ENCODE measurements at regions not wholly inside any gene's neighbourhood (a gene's known extent, or its start where the extent isn't known, plus 50 kb on each side); places are given as distances from the start of the nearest gene placed in this dataset.

GRCh38 chr2:188701836-188702235 lies 272.3 kb upstream of the COL3A1 start:
- ChIA-PET POLR2A (no interaction called here), CTCF (no interaction called here)
- intact Hi-C loops (cut with micrococcal nuclease; ENCODE audit: unreplicated experiment), result no loop called here
- Histone ChIP-seq H3K4me1 (no peaks in the 10 kb centered on the region), H3K4me3 (ENCODE audit: low read depth, low read length) (no peak overlapping the region), H3K27me3 (replicated peaks; ENCODE audit: control insufficient read depth, insufficient read depth, low read length) (no peaks in the 10 kb centered on the region), H3K9me3 (no peaks in the 10 kb centered on the region), H3K36me3 (ENCODE audit: control insufficient read depth, insufficient read depth, low read length) (no peaks in the 10 kb centered on the region)
- H3K4me1 Mint-ChIP-seq (ENCODE audit: low read depth, unreplicated experiment), result no peaks in the 10 kb centered on the region
- no peaks in the 10 kb centered on the region for H3K27me3 Mint-ChIP-seq (ENCODE audit: insufficient read depth, unreplicated experiment)
- H3K9me3 Mint-ChIP-seq (ENCODE audit: unreplicated experiment), result peaks cover 7% of the 10 kb centered on the region
- DNase-seq, result no peak
- no peak overlapping the region for H3K27ac Mint-ChIP-seq (ENCODE audit: unreplicated experiment)
- no peaks in the 10 kb centered on the region for H3K36me3 Mint-ChIP-seq (ENCODE audit: insufficient read depth, unreplicated experiment)
- no peak overlapping the region for H3K4me3 Mint-ChIP-seq (ENCODE audit: unreplicated experiment)
- no peak for TF ChIP-seq CTCF (IDR thresholded peaks at IDR 0.05; ENCODE audit: insufficient read depth in 1 of 2, low read depth in 1 of 2, low read length in 1 of 2, severe bottlenecking in 1 of 2, unreplicated experiment in 1 of 2)
- no TSS peak for BruUV-seq (replicated peaks)

GRCh38 chr2:188705191-188705590 lies 269.0 kb upstream of the COL3A1 start:
- Mint-ChIP-seq H3K27me3 (ENCODE audit: insufficient read depth, unreplicated experiment) (no peaks in the 10 kb centered on the region), H3K4me1 (ENCODE audit: low read depth, unreplicated experiment) (no peaks in the 10 kb centered on the region), H3K4me3 (ENCODE audit: unreplicated experiment) (no peak overlapping the region), H3K9me3 (ENCODE audit: unreplicated experiment) (peaks cover 16% of the 10 kb centered on the region), H3K27ac (ENCODE audit: unreplicated experiment) (no peak overlapping the region), H3K36me3 (ENCODE audit: insufficient read depth, unreplicated experiment) (no peaks in the 10 kb centered on the region)
- DNase-seq, result no peak
- Histone ChIP-seq H3K4me3 (ENCODE audit: low read depth, low read length) (no peak overlapping the region), H3K9me3 (no peaks in the 10 kb centered on the region), H3K36me3 (ENCODE audit: control insufficient read depth, insufficient read depth, low read length) (no peaks in the 10 kb centered on the region), H3K4me1 (no peaks in the 10 kb centered on the region), H3K27me3 (replicated peaks; ENCODE audit: control insufficient read depth, insufficient read depth, low read length) (no peaks in the 10 kb centered on the region)
- TF ChIP-seq CTCF (IDR thresholded peaks at IDR 0.05; ENCODE audit: insufficient read depth in 1 of 2, low read depth in 1 of 2, low read length in 1 of 2, severe bottlenecking in 1 of 2, unreplicated experiment in 1 of 2), result no peak
- ChIA-PET POLR2A (no interaction called here), CTCF (interaction anchor here (0.7 kb wide), 1 partner anchor 23 kb away, joined by 3 read pairs; no protein-coding TSS in a partner anchor)
- intact Hi-C loops (cut with micrococcal nuclease; ENCODE audit: unreplicated experiment), result no loop called here
- BruUV-seq (replicated peaks), result no TSS peak

DNA sequence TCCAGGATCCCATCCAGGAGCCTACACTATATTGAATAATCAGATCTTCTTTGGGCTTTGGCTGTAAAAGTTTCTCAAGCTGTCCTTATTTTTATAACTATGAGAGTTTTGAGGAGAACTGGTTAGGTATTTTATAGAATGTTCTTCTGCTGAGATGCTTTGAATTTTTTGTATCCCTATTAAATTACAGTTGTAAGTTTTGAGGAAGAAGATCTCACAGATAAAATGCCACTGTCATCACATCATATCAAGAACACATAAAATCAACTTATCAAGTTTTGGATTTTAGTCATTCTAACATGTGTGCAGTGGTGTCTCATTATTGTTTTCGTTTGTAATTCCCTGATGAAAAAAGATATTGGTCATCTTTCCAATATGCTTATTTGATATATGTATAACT lies 260.2 kb upstream of the COL3A1 start:
- intact Hi-C loops (cut with micrococcal nuclease; ENCODE audit: unreplicated experiment), result no loop called here
- H3K27ac Mint-ChIP-seq (ENCODE audit: unreplicated experiment), result no peak overlapping the region
- ChIA-PET POLR2A (no interaction called here), CTCF (no interaction called here)
- no peaks in the 10 kb centered on the region for H3K36me3 Mint-ChIP-seq (ENCODE audit: insufficient read depth, unreplicated experiment)
- Histone ChIP-seq H3K4me1 (no peaks in the 10 kb centered on the region), H3K4me3 (ENCODE audit: low read depth, low read length) (no peak overlapping the region), H3K27me3 (replicated peaks; ENCODE audit: control insufficient read depth, insufficient read depth, low read length) (no peaks in the 10 kb centered on the region), H3K36me3 (ENCODE audit: control insufficient read depth, insufficient read depth, low read length) (no peaks in the 10 kb centered on the region), H3K9me3 (no peaks in the 10 kb centered on the region)
- no peak overlapping the region for H3K4me3 Mint-ChIP-seq (ENCODE audit: unreplicated experiment)
- no TSS peak for BruUV-seq (replicated peaks)
- no peak for TF ChIP-seq CTCF (IDR thresholded peaks at IDR 0.05; ENCODE audit: insufficient read depth in 1 of 2, low read depth in 1 of 2, low read length in 1 of 2, severe bottlenecking in 1 of 2, unreplicated experiment in 1 of 2)
- peaks cover 19% of the 10 kb centered on the region for H3K9me3 Mint-ChIP-seq (ENCODE audit: unreplicated experiment)
- H3K4me1 Mint-ChIP-seq (ENCODE audit: low read depth, unreplicated experiment), result no peaks in the 10 kb centered on the region
- H3K27me3 Mint-ChIP-seq (ENCODE audit: insufficient read depth, unreplicated experiment), result no peaks in the 10 kb centered on the region
- DNase-seq, result no peak

Measured in Caco-2 (cell line).